Osteoblast (primary cell): ENCODE measurements at regions not wholly inside any gene's neighbourhood (a gene's known extent, or its start where the extent isn't known, plus 50 kb on each side); places are given as distances from the start of the nearest gene placed in this dataset.

Experiments used
- DNase-seq: peaks from one replicate; pipeline ENCODE4 v3.0.0; 2011; ENCODE audit warnings: low spot score, mixed read lengths; ENCODE audit not compliant: insufficient read length; ENCODE audit errors: missing footprints
- H2AFZ ChIP-seq: 2 replicates; pipeline ENCODE4 v1.6.0; 2011; ENCODE audit warnings: mild to moderate bottlenecking, low read length
- H3K27ac ChIP-seq: 2 replicates; pipeline ENCODE4 v1.5.1; 2011; ENCODE audit warnings: mild to moderate bottlenecking, low read depth, low read length, moderate library complexity
- H3K27me3 ChIP-seq: 2 replicates; pipeline ENCODE4 v1.6.0; 2012; ENCODE audit warnings: mild to moderate bottlenecking, control low read depth, inconsistent platforms, low read length, moderate library complexity; ENCODE audit not compliant: insufficient read depth
- H3K36me3 ChIP-seq: 2 replicates; pipeline ENCODE4 v1.5.1; 2011; ENCODE audit warnings: mild to moderate bottlenecking, low read length, control low read depth, moderate library complexity; ENCODE audit not compliant: insufficient read depth
- H3K4me1 ChIP-seq: 2 replicates; pipeline ENCODE4 v1.5.1; 2011; ENCODE audit warnings: mild to moderate bottlenecking, low read length, control low read depth, moderate library complexity; ENCODE audit not compliant: insufficient read depth
- H3K4me2 ChIP-seq: 2 replicates; pipeline ENCODE4 v1.6.0; 2011; ENCODE audit warnings: mild to moderate bottlenecking, low read length; ENCODE audit not compliant: insufficient read depth
- H3K4me3 ChIP-seq: fragments of 200-600 bp; sonication (generic); 3 replicates; pipeline ENCODE4 v1.5.1; 2012; ENCODE audit warnings: mild to moderate bottlenecking, low read length, inconsistent platforms; ENCODE audit not compliant: insufficient read depth
- H3K79me2 ChIP-seq: 2 replicates; pipeline ENCODE4 v1.6.0; 2012; ENCODE audit warnings: mild to moderate bottlenecking, low read length, control low read depth, inconsistent platforms; ENCODE audit not compliant: insufficient read depth
- H3K9me3 ChIP-seq: 2 replicates; pipeline ENCODE4 v1.5.1; 2011; ENCODE audit warnings: low read depth, low read length, control low read depth
- H4K20me1 ChIP-seq: 2 replicates; pipeline ENCODE4 v1.6.0; 2012; ENCODE audit warnings: mild to moderate bottlenecking, low read length, control low read depth; ENCODE audit not compliant: insufficient read depth
- CTCF ChIP-seq: IDR thresholded peaks from 2 replicates; pipeline ENCODE4 v1.5.1; 2011; ENCODE audit warnings: mild to moderate bottlenecking, low read depth, low read length, moderate library complexity; ENCODE audit errors: extremely low read depth

- no peaks in the 10 kb centered on the region for H3K9me3 ChIP-seq
- H3K4me3 ChIP-seq: no peak overlapping the region
- TF ChIP-seq CTCF: no peak
- H3K27me3 ChIP-seq: no peaks in the 10 kb centered on the region
- H3K27ac ChIP-seq: no peak overlapping the region
- no peaks in the 10 kb centered on the region for H3K79me2 ChIP-seq
- no peak overlapping the region for H2AFZ ChIP-seq
- H3K4me2 ChIP-seq: no peak overlapping the region
- H4K20me1 ChIP-seq: no peaks in the 10 kb centered on the region
- no peaks in the 10 kb centered on the region for H3K36me3 ChIP-seq
- no peak for DNase-seq
- no peaks in the 10 kb centered on the region for H3K4me1 ChIP-seq
Observed at GRCh38 chr10:83372646-83373045, 766.7 kb upstream of the GHITM start.

DNA sequence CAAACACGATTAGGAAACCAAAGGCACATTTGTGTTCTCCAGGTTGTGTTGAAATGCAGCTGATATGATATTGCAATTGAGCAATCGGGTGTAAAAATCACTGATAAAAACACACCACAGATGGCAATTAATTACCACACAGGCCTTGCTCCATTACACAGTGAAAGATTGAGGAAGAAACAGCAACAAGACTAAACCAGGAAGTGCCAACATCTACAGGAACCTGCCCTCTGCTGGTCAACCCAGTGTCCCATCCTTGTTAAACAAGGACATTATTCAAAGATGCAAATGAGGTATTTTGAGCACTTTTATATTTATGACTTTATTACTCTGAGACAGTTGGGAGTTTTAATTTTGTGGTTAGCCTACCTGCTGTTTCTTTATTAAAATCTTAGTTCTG lies 765.6 kb upstream of the GHITM start:
- no peak overlapping the region for H2AFZ ChIP-seq
- no peak for DNase-seq
- no peak overlapping the region for H3K27ac ChIP-seq
- H3K4me2 ChIP-seq: no peak overlapping the region
- no peaks in the 10 kb centered on the region for H3K79me2 ChIP-seq
- H4K20me1 ChIP-seq: no peaks in the 10 kb centered on the region
- H3K4me1 ChIP-seq: no peaks in the 10 kb centered on the region
- no peaks in the 10 kb centered on the region for H3K9me3 ChIP-seq
- no peak overlapping the region for H3K4me3 ChIP-seq
- TF ChIP-seq CTCF: peak; percentile 10
- no peaks in the 10 kb centered on the region for H3K36me3 ChIP-seq
- H3K27me3 ChIP-seq: no peaks in the 10 kb centered on the region

GRCh38 chr10:83374741-83375140 lies 764.6 kb upstream of the GHITM start:
- Histone ChIP-seq H4K20me1 (no peaks in the 10 kb centered on the region), H3K36me3 (no peaks in the 10 kb centered on the region), H3K4me2 (no peak overlapping the region), H3K27ac (no peak overlapping the region), H3K9me3 (no peaks in the 10 kb centered on the region), H3K27me3 (no peaks in the 10 kb centered on the region), H2AFZ (no peak overlapping the region), H3K4me3 (no peak overlapping the region), H3K4me1 (no peaks in the 10 kb centered on the region), H3K79me2 (no peaks in the 10 kb centered on the region)
- DNase-seq: no peak
- no peak for TF ChIP-seq CTCF

GRCh38 chr10:83375274-83375673 lies 764.0 kb upstream of the GHITM start:
- no peaks in the 10 kb centered on the region for H3K79me2 ChIP-seq
- no peaks in the 10 kb centered on the region for H3K9me3 ChIP-seq
- no peak for TF ChIP-seq CTCF
- no peak for DNase-seq
- no peaks in the 10 kb centered on the region for H3K4me1 ChIP-seq
- no peaks in the 10 kb centered on the region for H3K27me3 ChIP-seq
- H3K4me2 ChIP-seq: no peak overlapping the region
- no peak overlapping the region for H2AFZ ChIP-seq
- no peak overlapping the region for H3K4me3 ChIP-seq
- no peaks in the 10 kb centered on the region for H4K20me1 ChIP-seq
- no peaks in the 10 kb centered on the region for H3K36me3 ChIP-seq
- no peak overlapping the region for H3K27ac ChIP-seq
